ENCODE measurements at regions not wholly inside any gene's neighbourhood (a gene's known extent, or its start where the extent isn't known, plus 50 kb on each side); places are given as distances from the start of the nearest gene placed in this dataset.

DNA sequence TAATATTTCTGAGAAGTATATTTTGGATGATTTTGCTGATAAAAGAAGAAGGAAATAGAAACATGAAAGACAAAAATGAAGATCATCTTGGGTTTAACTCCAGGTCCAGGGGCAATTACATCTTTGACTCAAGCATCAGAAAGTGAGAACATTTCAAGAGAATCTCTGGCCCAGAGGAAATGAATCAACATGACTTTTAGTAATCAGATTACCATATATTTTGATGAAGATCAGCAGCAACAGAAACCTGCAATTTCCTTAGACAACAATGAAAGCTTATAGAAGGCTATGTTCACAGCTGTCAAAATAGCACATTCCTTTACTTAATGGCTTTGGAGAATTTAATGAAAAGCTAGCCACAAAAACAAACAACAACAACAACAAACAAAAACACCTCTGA is 638.1 kb downstream of the EFNA5 start:
- Histone ChIP-seq H4K8ac (replicated peaks; ENCODE audit: insufficient read length, low read depth, low read length) (no peak overlapping the region), H3K4me2 (ENCODE audit: insufficient read depth, insufficient read length, low read length) (no peak overlapping the region), H3K56ac (ENCODE audit: insufficient read length, low read depth, low read length) (no peak overlapping the region), H3K27ac (ENCODE audit: insufficient read length, low read depth, low read length) (no peak overlapping the region), H2BK120ac (ENCODE audit: low read depth, low read length, poor library complexity, severe bottlenecking) (no peak overlapping the region), H4K91ac (ENCODE audit: insufficient read length, low read depth, low read length) (no peak overlapping the region), H2BK20ac (ENCODE audit: low read depth, low read length, poor library complexity, severe bottlenecking) (no peak overlapping the region), H3K4me1 (ENCODE audit: insufficient read depth, low read length) (no peaks in the 10 kb centered on the region), H3K79me1 (ENCODE audit: insufficient read depth, low read depth, low read length, poor library complexity, severe bottlenecking) (no peaks in the 10 kb centered on the region), H3K27me3 (ENCODE audit: insufficient read depth, low read length) (no peaks in the 10 kb centered on the region), H4K5ac (ENCODE audit: insufficient read length, low read depth, low read length) (no peak overlapping the region), H2BK5ac (ENCODE audit: insufficient read length, low read length) (no peak overlapping the region), H2AK5ac (ENCODE audit: insufficient read length, low read length) (no peak overlapping the region), H3K9me3 (ENCODE audit: control insufficient read depth, low read depth, low read length) (no peaks in the 10 kb centered on the region), H4K20me1 (ENCODE audit: control insufficient read depth, insufficient read depth, insufficient read length) (no peaks in the 10 kb centered on the region), H3K23ac (ENCODE audit: insufficient read length, low read depth, low read length) (no peak overlapping the region), H3K18ac (ENCODE audit: insufficient read length, low read depth, low read length) (no peak overlapping the region), H3K4ac (ENCODE audit: low read depth, low read length) (no peak overlapping the region), H3T11ph (ENCODE audit: low read length) (no peak overlapping the region), H2AFZ (ENCODE audit: low read length) (no peak overlapping the region), H3K9ac (ENCODE audit: extremely low read depth, insufficient read length, low read length) (no peak overlapping the region), H3K14ac (ENCODE audit: insufficient read depth, low read length) (no peak overlapping the region), H3K23me2 (ENCODE audit: insufficient read length, low read depth, low read length, poor library complexity, severe bottlenecking) (no peaks in the 10 kb centered on the region), H2BK15ac (ENCODE audit: low read depth, low read length) (no peak overlapping the region), H2BK12ac (ENCODE audit: insufficient read length, low read depth, low read length) (no peak overlapping the region), H3K79me2 (ENCODE audit: insufficient read depth, low read length) (no peaks in the 10 kb centered on the region)
- TF ChIP-seq, protein P1, sequence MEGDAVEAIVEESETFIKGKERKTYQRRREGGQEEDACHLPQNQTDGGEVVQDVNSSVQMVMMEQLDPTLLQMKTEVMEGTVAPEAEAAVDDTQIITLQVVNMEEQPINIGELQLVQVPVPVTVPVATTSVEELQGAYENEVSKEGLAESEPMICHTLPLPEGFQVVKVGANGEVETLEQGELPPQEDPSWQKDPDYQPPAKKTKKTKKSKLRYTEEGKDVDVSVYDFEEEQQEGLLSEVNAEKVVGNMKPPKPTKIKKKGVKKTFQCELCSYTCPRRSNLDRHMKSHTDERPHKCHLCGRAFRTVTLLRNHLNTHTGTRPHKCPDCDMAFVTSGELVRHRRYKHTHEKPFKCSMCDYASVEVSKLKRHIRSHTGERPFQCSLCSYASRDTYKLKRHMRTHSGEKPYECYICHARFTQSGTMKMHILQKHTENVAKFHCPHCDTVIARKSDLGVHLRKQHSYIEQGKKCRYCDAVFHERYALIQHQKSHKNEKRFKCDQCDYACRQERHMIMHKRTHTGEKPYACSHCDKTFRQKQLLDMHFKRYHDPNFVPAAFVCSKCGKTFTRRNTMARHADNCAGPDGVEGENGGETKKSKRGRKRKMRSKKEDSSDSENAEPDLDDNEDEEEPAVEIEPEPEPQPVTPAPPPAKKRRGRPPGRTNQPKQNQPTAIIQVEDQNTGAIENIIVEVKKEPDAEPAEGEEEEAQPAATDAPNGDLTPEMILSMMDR (conservative IDR thresholded peaks at IDR 0.05) = no peak
- no peak overlapping the region for H3K27ac Mint-ChIP-seq
- no peaks in the 10 kb centered on the region for H3K27me3 Mint-ChIP-seq (ENCODE audit: low read depth)
- no peak overlapping the region for H3K4me3 Mint-ChIP-seq
- no peak for DNase-seq
- H3K36me3 Mint-ChIP-seq (ENCODE audit: insufficient read depth in 1 of 3, low read depth in 3 of 3) = no peaks in the 10 kb centered on the region
- no peaks in the 10 kb centered on the region; a peak in 1 of 4 replicates for H3K4me1 Mint-ChIP-seq
- H3K9me3 Mint-ChIP-seq = peaks cover 3% of the 10 kb centered on the region in 2 experiments; a peak in 2 of 5 replicates
